ENCODE measurements at regions not wholly inside any gene's neighbourhood (a gene's known extent, or its start where the extent isn't known, plus 50 kb on each side); places are given as distances from the start of the nearest gene placed in this dataset.

DNA sequence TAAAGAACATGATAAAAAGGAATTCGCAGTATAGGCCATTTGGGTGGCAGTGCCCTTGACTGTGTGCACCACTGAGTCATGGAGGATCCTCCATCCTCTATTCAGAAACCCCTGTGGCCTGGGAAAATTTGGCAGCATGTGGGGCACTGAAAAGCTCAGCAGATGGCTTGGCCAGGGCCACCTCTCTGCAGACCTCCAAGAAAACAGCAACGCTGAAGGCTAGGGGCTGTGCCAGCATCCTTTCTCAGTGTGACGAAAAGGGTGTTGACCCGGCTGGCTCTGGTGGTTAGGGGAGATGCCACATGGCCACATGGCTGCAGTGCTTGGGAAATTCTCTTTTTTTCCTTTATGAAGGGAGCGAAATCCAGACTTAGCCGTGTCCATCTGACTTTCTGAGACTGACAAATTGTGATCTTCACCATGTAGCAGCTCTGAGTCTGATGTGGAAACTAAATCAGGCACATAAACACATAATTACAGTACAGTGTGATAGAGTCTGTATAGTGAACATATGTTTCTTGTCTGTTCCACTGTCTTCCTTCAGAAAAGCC, 178.0 kb downstream of the KCTD12 start:
- H3K9ac ChIP-seq (ENCODE audit: extremely low read depth, insufficient read length, low read length), result no peak overlapping the region
- H2AFZ ChIP-seq (ENCODE audit: low read length), result no peak overlapping the region
- H3K14ac ChIP-seq (ENCODE audit: insufficient read depth, low read length), result no peak overlapping the region
- no peaks in the 10 kb centered on the region for H3K79me2 ChIP-seq (ENCODE audit: insufficient read depth, low read length)
- no peak overlapping the region for H3K27ac ChIP-seq (ENCODE audit: insufficient read length, low read depth, low read length)
- H3K56ac ChIP-seq (ENCODE audit: insufficient read length, low read depth, low read length), result no peak overlapping the region
- H4K8ac ChIP-seq (replicated peaks; ENCODE audit: insufficient read length, low read depth, low read length), result no peak overlapping the region
- no peak overlapping the region for H4K5ac ChIP-seq (ENCODE audit: insufficient read length, low read depth, low read length)
- H3K9me3 Mint-ChIP-seq, result no peaks in the 10 kb centered on the region; a peak in 1 of 5 replicates
- H4K91ac ChIP-seq (ENCODE audit: insufficient read length, low read depth, low read length), result no peak overlapping the region
- H3K9me3 ChIP-seq (ENCODE audit: control insufficient read depth, low read depth, low read length), result no peaks in the 10 kb centered on the region
- H3K4me3 Mint-ChIP-seq, result no peak overlapping the region
- no peaks in the 10 kb centered on the region for H3K79me1 ChIP-seq (ENCODE audit: insufficient read depth, low read depth, low read length, poor library complexity, severe bottlenecking)
- no peaks in the 10 kb centered on the region for H4K20me1 ChIP-seq (ENCODE audit: control insufficient read depth, insufficient read depth, insufficient read length)
- no peaks in the 10 kb centered on the region for H3K23me2 ChIP-seq (ENCODE audit: insufficient read length, low read depth, low read length, poor library complexity, severe bottlenecking)
- no peaks in the 10 kb centered on the region for H3K36me3 Mint-ChIP-seq (ENCODE audit: insufficient read depth in 1 of 3, low read depth in 3 of 3)
- no peak for DNase-seq
- H3K27me3 Mint-ChIP-seq (ENCODE audit: low read depth), result no peaks in the 10 kb centered on the region
- no peak overlapping the region for H3K18ac ChIP-seq (ENCODE audit: insufficient read length, low read depth, low read length)
- H3K4me1 ChIP-seq (ENCODE audit: insufficient read depth, low read length), result no peaks in the 10 kb centered on the region
- no peak overlapping the region for H2BK12ac ChIP-seq (ENCODE audit: insufficient read length, low read depth, low read length)
- H3K4ac ChIP-seq (ENCODE audit: low read depth, low read length), result no peak overlapping the region
- H3T11ph ChIP-seq (ENCODE audit: low read length), result no peak overlapping the region
- no peak overlapping the region for H3K4me2 ChIP-seq (ENCODE audit: insufficient read depth, insufficient read length, low read length)
- H2AK5ac ChIP-seq (ENCODE audit: insufficient read length, low read length), result no peak overlapping the region
- no CpG with 5 or more reads among the region's 6 CpGs for WGBS (ENCODE audit: extremely low coverage, insufficient read length, low lambda C conversion rate)
- no peak overlapping the region for H2BK20ac ChIP-seq (ENCODE audit: low read depth, low read length, poor library complexity, severe bottlenecking)
- H2BK15ac ChIP-seq (ENCODE audit: low read depth, low read length), result no peak overlapping the region
- H3K4me1 Mint-ChIP-seq, result no peaks in the 10 kb centered on the region
- H2BK5ac ChIP-seq (ENCODE audit: insufficient read length, low read length), result no peak overlapping the region
- TF ChIP-seq, protein P1, sequence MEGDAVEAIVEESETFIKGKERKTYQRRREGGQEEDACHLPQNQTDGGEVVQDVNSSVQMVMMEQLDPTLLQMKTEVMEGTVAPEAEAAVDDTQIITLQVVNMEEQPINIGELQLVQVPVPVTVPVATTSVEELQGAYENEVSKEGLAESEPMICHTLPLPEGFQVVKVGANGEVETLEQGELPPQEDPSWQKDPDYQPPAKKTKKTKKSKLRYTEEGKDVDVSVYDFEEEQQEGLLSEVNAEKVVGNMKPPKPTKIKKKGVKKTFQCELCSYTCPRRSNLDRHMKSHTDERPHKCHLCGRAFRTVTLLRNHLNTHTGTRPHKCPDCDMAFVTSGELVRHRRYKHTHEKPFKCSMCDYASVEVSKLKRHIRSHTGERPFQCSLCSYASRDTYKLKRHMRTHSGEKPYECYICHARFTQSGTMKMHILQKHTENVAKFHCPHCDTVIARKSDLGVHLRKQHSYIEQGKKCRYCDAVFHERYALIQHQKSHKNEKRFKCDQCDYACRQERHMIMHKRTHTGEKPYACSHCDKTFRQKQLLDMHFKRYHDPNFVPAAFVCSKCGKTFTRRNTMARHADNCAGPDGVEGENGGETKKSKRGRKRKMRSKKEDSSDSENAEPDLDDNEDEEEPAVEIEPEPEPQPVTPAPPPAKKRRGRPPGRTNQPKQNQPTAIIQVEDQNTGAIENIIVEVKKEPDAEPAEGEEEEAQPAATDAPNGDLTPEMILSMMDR (conservative IDR thresholded peaks at IDR 0.05), result no peak
- no peak overlapping the region for H3K23ac ChIP-seq (ENCODE audit: insufficient read length, low read depth, low read length)
- no peak overlapping the region for H3K27ac Mint-ChIP-seq
- H3K27me3 ChIP-seq (ENCODE audit: insufficient read depth, low read length), result no peaks in the 10 kb centered on the region
- H2BK120ac ChIP-seq (ENCODE audit: low read depth, low read length, poor library complexity, severe bottlenecking), result no peak overlapping the region
